Gastroesophageal sphincter (tissue), 3 donors: ENCODE measurements at regions not wholly inside any gene's neighbourhood (a gene's known extent, or its start where the extent isn't known, plus 50 kb on each side); places are given as distances from the start of the nearest gene placed in this dataset.

Experiments
- EP300 ChIP-seq: sonication (generic); formaldehyde crosslinking; IDR thresholded peaks from one replicate; pipeline ENCODE4 v1.6.1; 2017; ENCODE audit warnings: antibody characterized with exemption, mild to moderate bottlenecking
- POLR2A ChIP-seq, 2 donors: fragments of 450-650 bp; IDR thresholded peaks; one replicate each; pipeline ENCODE4 v1.6.1; 2017; ENCODE audit warnings: antibody characterized with exemption in 2 of 2, mild to moderate bottlenecking in 2 of 2, moderate library complexity in 1 of 2
- POLR2AphosphoS5 ChIP-seq: sonication (generic); formaldehyde crosslinking; IDR thresholded peaks from one replicate; pipeline ENCODE4 v1.6.1; 2017; ENCODE audit warnings: antibody characterized with exemption
- TF ChIP-seq, protein P1 (sequence below), 4 experiments: fragments of 200-600 bp in 2 of 4; fragments of 450-650 bp in 2 of 4; sonication (generic) in 1 of 4; IDR thresholded peaks; one replicate each; pipeline ENCODE4 v1.5.1; 2017 to 2019; ENCODE audit warnings: antibody characterized with exemption in 4 of 4, mild to moderate bottlenecking in 2 of 4, moderate library complexity in 2 of 4

DNA sequence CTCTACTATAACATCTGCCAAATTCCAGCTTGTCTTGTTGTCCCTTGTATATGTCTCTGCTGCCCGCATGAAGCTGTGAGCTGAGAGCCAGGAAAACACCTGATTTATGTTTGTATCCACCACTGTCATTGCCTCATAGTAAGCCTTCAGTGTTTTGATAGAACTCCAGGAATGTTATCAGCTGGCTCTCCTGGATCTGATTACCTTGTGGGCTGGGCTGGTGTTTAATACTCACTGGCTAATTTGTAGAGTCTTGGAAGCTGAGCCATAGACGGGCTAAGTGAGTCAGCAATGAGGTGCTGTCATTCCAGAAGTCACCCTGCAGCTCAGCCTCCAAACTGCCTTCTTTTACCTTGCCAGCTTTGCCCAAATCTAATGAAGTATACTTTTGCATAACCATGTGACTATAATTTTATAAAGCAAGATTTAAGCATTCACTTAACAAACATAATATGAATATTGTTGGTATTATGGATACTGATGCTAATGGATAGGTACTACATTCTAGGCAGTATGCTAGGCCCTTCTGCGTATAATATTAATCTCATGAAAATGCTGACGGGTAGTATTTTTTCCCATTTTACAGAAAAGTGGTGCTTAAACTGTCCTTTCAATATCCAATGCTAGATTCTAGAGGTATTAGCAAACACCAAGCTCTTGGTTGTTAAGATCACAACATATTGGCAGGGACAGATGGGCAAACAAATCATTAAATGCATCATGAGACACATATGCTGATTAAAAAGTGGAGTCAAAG lies 62.7 kb upstream of the GATA6 start:
- TF ChIP-seq, protein P1, sequence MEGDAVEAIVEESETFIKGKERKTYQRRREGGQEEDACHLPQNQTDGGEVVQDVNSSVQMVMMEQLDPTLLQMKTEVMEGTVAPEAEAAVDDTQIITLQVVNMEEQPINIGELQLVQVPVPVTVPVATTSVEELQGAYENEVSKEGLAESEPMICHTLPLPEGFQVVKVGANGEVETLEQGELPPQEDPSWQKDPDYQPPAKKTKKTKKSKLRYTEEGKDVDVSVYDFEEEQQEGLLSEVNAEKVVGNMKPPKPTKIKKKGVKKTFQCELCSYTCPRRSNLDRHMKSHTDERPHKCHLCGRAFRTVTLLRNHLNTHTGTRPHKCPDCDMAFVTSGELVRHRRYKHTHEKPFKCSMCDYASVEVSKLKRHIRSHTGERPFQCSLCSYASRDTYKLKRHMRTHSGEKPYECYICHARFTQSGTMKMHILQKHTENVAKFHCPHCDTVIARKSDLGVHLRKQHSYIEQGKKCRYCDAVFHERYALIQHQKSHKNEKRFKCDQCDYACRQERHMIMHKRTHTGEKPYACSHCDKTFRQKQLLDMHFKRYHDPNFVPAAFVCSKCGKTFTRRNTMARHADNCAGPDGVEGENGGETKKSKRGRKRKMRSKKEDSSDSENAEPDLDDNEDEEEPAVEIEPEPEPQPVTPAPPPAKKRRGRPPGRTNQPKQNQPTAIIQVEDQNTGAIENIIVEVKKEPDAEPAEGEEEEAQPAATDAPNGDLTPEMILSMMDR (IDR thresholded peaks at IDR 0.05) = no peak
- TF ChIP-seq POLR2A (IDR thresholded peaks at IDR 0.05) (no peak), POLR2AphosphoS5 (no peak), EP300 (no peak)
